H9 (cell line): ENCODE measurements at regions not wholly inside any gene's neighbourhood (a gene's known extent, or its start where the extent isn't known, plus 50 kb on each side); places are given as distances from the start of the nearest gene placed in this dataset.

Experiments used
- DNase-seq: peaks from one replicate; pipeline ENCODE4 v3.0.0-alpha.2; 2017
- H2AFZ ChIP-seq: one replicate; pipeline ENCODE4 v1.6.1; 2013; ENCODE audit warnings: mild to moderate bottlenecking, low read length, control low read depth, moderate library complexity
- H2AK5ac ChIP-seq: 2 replicates; pipeline ENCODE4 v1.6.1; 2013; ENCODE audit warnings: low read length, control low read depth, mixed read lengths; ENCODE audit not compliant: insufficient read length
- H2BK120ac ChIP-seq: one replicate; pipeline ENCODE4 v1.6.1; 2013; ENCODE audit warnings: low read depth, mild to moderate bottlenecking, low read length, control low read depth, inconsistent platforms; ENCODE audit not compliant: poor library complexity, severe bottlenecking
- H2BK12ac ChIP-seq: 2 replicates; pipeline ENCODE4 v1.6.1; 2013; ENCODE audit warnings: low read length, control low read depth, mixed read lengths, low read depth; ENCODE audit not compliant: insufficient read length
- H2BK15ac ChIP-seq: 2 replicates; pipeline ENCODE4 v1.6.1; 2013; ENCODE audit warnings: low read depth, low read length, control low read depth
- H2BK20ac ChIP-seq: one replicate; pipeline ENCODE4 v1.6.1; 2013; ENCODE audit warnings: low read depth, mild to moderate bottlenecking, low read length, control low read depth, inconsistent platforms; ENCODE audit not compliant: poor library complexity, severe bottlenecking
- H2BK5ac ChIP-seq: 2 replicates; pipeline ENCODE4 v1.6.1; 2013; ENCODE audit warnings: low read length, control low read depth, mixed read lengths; ENCODE audit not compliant: insufficient read length
- H3K14ac ChIP-seq: 2 replicates; pipeline ENCODE4 v1.6.1; 2013; ENCODE audit warnings: low read length, control low read depth; ENCODE audit not compliant: insufficient read depth
- H3K18ac ChIP-seq: 2 replicates; pipeline ENCODE4 v1.6.1; 2013; ENCODE audit warnings: low read depth, mild to moderate bottlenecking, mixed read lengths, low read length, control low read depth; ENCODE audit not compliant: insufficient read length
- H3K23ac ChIP-seq: 2 replicates; pipeline ENCODE4 v1.6.1; 2013; ENCODE audit warnings: low read length, control low read depth, mixed read lengths, low read depth; ENCODE audit not compliant: insufficient read length
- H3K23me2 ChIP-seq: 2 replicates; pipeline ENCODE4 v1.6.1; 2013; ENCODE audit warnings: low read depth, mild to moderate bottlenecking, mixed read lengths, low read length, control low read depth; ENCODE audit not compliant: insufficient read length, poor library complexity, severe bottlenecking
- H3K27ac ChIP-seq: 2 replicates; pipeline ENCODE4 v1.5.1; 2013; ENCODE audit warnings: low read length, control low read depth, mixed read lengths, low read depth; ENCODE audit not compliant: insufficient read length
- H3K27me3 ChIP-seq: 2 replicates; pipeline ENCODE4 v1.6.1; 2013; ENCODE audit warnings: low read length, control low read depth, inconsistent platforms; ENCODE audit not compliant: insufficient read depth
- H3K4ac ChIP-seq: 2 replicates; pipeline ENCODE4 v1.6.1; 2013; ENCODE audit warnings: low read depth, mild to moderate bottlenecking, control low read depth, inconsistent platforms, low read length, moderate library complexity
- H3K4me1 ChIP-seq: 2 replicates; pipeline ENCODE4 v1.6.1; 2013; ENCODE audit warnings: low read length, control low read depth, inconsistent platforms; ENCODE audit not compliant: insufficient read depth
- H3K4me2 ChIP-seq: 2 replicates; pipeline ENCODE4 v1.6.1; 2013; ENCODE audit warnings: low read length, control low read depth, mixed read lengths; ENCODE audit not compliant: insufficient read length, insufficient read depth
- H3K56ac ChIP-seq: 2 replicates; pipeline ENCODE4 v1.6.1; 2013; ENCODE audit warnings: low read depth, mild to moderate bottlenecking, mixed read lengths, low read length, control low read depth; ENCODE audit not compliant: insufficient read length
- H3K79me1 ChIP-seq: 2 replicates; pipeline ENCODE4 v1.6.1; 2013; ENCODE audit warnings: low read depth, mild to moderate bottlenecking, moderate library complexity, low read length, control low read depth, inconsistent platforms; ENCODE audit not compliant: insufficient read depth, poor library complexity, severe bottlenecking
- H3K79me2 ChIP-seq: 2 replicates; pipeline ENCODE4 v1.6.1; 2013; ENCODE audit warnings: low read length, control low read depth, inconsistent platforms; ENCODE audit not compliant: insufficient read depth
- H3K9ac ChIP-seq: 2 replicates; pipeline ENCODE4 v1.6.1; 2013; ENCODE audit warnings: low read length, control low read depth, mixed read lengths; ENCODE audit not compliant: insufficient read length; ENCODE audit errors: extremely low read depth
- H3K9me3 ChIP-seq: one replicate; pipeline ENCODE4 v1.6.1; 2013; ENCODE audit warnings: low read depth, low read length, inconsistent platforms; ENCODE audit not compliant: control insufficient read depth
- H3T11ph ChIP-seq: one replicate; pipeline ENCODE4 v1.6.1; 2013; ENCODE audit warnings: mild to moderate bottlenecking, low read length, control low read depth, inconsistent platforms
- H4K20me1 ChIP-seq: one replicate; pipeline ENCODE4 v1.6.1; 2013; ENCODE audit not compliant: control insufficient read depth, insufficient read length, insufficient read depth
- H4K5ac ChIP-seq: 2 replicates; pipeline ENCODE4 v1.6.1; 2013; ENCODE audit warnings: low read depth, mild to moderate bottlenecking, mixed read lengths, low read length, control low read depth; ENCODE audit not compliant: insufficient read length
- H4K8ac ChIP-seq: replicated peaks from 2 replicates; pipeline ENCODE4 v1.6.1; 2013; ENCODE audit warnings: low read length, control low read depth, mixed read lengths, low read depth; ENCODE audit not compliant: insufficient read length
- H4K91ac ChIP-seq: 2 replicates; pipeline ENCODE4 v1.6.1; 2013; ENCODE audit warnings: low read depth, mild to moderate bottlenecking, moderate library complexity, mixed read lengths, low read length, control low read depth; ENCODE audit not compliant: insufficient read length
- H3K27ac Mint-ChIP-seq, 3 experiments: 2 replicates in 2 of 3; 3 replicates in 1 of 3; pipeline ENCODE4 v1.8.0; 2020 to 2021; ENCODE audit warnings: mixed read lengths in 3 of 3, mild to moderate bottlenecking in 1 of 3, moderate library complexity in 1 of 3
- H3K27me3 Mint-ChIP-seq: 2 replicates; pipeline ENCODE4 v1.8.0; 2021; ENCODE audit warnings: low read depth, mild to moderate bottlenecking, moderate library complexity, mixed read lengths
- H3K36me3 Mint-ChIP-seq, 3 experiments: 2 replicates in 2 of 3; 3 replicates in 1 of 3; pipeline ENCODE4 v1.8.0; 2020 to 2021; ENCODE audit warnings: low read depth in 3 of 3, mixed read lengths in 3 of 3; ENCODE audit not compliant: insufficient read depth in 1 of 3
- H3K4me1 Mint-ChIP-seq, 2 experiments: 2 replicates each; pipeline ENCODE4 v1.8.0; 2020; ENCODE audit warnings: mixed read lengths in 2 of 2
- H3K4me3 Mint-ChIP-seq, 2 experiments: 2 replicates in 1 of 2; 3 replicates in 1 of 2; pipeline ENCODE4 v1.8.0; 2020 to 2021; ENCODE audit warnings: mild to moderate bottlenecking in 2 of 2, mixed read lengths in 2 of 2, moderate library complexity in 1 of 2
- H3K9me3 Mint-ChIP-seq, 2 experiments: 2 replicates in 1 of 2; 3 replicates in 1 of 2; pipeline ENCODE4 v1.8.0; 2020; ENCODE audit warnings: mild to moderate bottlenecking in 2 of 2, mixed read lengths in 2 of 2, moderate library complexity in 1 of 2
- WGBS: extraction: QIAGEN DNeasy Blood & Tissue Kit; methylation state at CpG from one replicate; pipeline ENCODE4 v1.1.7; 2013; ENCODE audit warnings: missing lambda C conversion rate, low lambda C conversion rate, mixed read lengths; ENCODE audit not compliant: insufficient read length; ENCODE audit errors: extremely low coverage; 5-methylcytosine and 5-hydroxymethylcytosine counted together
- TF ChIP-seq, protein P1 (sequence below): fragments of 200-600 bp; sonication (generic); conservative IDR thresholded peaks from 3 replicates; pipeline ENCODE4 v1.8.0; 2021; ENCODE audit warnings: antibody characterized with exemption, mild to moderate bottlenecking

DNA sequence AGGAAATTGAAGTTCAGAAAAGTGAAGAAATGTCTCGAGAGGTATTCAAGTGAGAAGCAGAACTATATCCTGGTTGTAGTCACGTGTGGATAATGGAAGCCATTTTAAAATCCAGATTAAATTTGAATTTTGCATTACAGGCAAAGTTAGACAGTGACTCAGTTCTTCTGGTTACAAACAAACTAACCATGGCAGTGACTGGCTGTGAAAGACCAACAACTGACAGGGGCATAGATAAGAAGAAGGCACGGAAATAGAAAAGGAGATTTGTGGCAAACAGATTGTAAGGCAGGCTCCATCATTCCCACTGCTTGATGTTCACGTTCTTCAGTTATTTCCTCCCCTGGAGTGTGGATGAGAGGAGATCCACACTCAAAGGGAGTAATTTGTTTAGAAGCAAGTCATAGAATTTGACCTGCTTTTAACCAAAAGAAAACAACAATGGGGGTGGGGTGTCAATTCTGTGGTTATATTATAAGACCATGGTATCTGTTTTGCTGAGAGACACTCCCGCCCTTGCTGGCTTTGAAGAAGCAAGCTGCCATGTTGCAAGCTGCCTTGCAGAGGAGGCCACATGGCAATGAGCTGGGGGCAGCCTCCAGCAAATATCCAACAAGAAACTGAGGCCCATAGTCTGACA, 795.3 kb downstream of the VRK1 start:
- Mint-ChIP-seq H3K4me3 (no peak overlapping the region), H3K36me3 (no peaks in the 10 kb centered on the region), H3K4me1 (no peaks in the 10 kb centered on the region), H3K27me3 (peaks cover 1% of the 10 kb centered on the region; the same call in 1 of the 2 replicates), H3K9me3 (no peaks in the 10 kb centered on the region), H3K27ac (no peak overlapping the region)
- H3K9me3 ChIP-seq = no peaks in the 10 kb centered on the region
- no CpG with 5 or more reads among the region's 5 CpGs for WGBS
- no peak overlapping the region for H2BK15ac ChIP-seq
- no peaks in the 10 kb centered on the region for H3K4me1 ChIP-seq
- H3K27me3 ChIP-seq = no peaks in the 10 kb centered on the region
- H3K79me1 ChIP-seq = no peaks in the 10 kb centered on the region
- no peak overlapping the region for H2BK5ac ChIP-seq
- no peak overlapping the region for H2AFZ ChIP-seq
- no peak overlapping the region for H2BK20ac ChIP-seq
- no peak overlapping the region for H3T11ph ChIP-seq
- no peak overlapping the region for H2BK120ac ChIP-seq
- H2AK5ac ChIP-seq = no peak overlapping the region
- no peak overlapping the region for H3K56ac ChIP-seq
- H3K14ac ChIP-seq = no peak overlapping the region
- no peak overlapping the region for H2BK12ac ChIP-seq
- TF ChIP-seq, protein P1, sequence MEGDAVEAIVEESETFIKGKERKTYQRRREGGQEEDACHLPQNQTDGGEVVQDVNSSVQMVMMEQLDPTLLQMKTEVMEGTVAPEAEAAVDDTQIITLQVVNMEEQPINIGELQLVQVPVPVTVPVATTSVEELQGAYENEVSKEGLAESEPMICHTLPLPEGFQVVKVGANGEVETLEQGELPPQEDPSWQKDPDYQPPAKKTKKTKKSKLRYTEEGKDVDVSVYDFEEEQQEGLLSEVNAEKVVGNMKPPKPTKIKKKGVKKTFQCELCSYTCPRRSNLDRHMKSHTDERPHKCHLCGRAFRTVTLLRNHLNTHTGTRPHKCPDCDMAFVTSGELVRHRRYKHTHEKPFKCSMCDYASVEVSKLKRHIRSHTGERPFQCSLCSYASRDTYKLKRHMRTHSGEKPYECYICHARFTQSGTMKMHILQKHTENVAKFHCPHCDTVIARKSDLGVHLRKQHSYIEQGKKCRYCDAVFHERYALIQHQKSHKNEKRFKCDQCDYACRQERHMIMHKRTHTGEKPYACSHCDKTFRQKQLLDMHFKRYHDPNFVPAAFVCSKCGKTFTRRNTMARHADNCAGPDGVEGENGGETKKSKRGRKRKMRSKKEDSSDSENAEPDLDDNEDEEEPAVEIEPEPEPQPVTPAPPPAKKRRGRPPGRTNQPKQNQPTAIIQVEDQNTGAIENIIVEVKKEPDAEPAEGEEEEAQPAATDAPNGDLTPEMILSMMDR = no peak
- H3K79me2 ChIP-seq = no peaks in the 10 kb centered on the region
- H4K8ac ChIP-seq = no peak overlapping the region
- no peak overlapping the region for H3K18ac ChIP-seq
- H3K23me2 ChIP-seq = no peaks in the 10 kb centered on the region
- H4K5ac ChIP-seq = no peak overlapping the region
- no peaks in the 10 kb centered on the region for H4K20me1 ChIP-seq
- H3K9ac ChIP-seq = no peak overlapping the region
- H3K23ac ChIP-seq = no peak overlapping the region
- no peak overlapping the region for H3K4me2 ChIP-seq
- no peak overlapping the region for H3K27ac ChIP-seq
- no peak for DNase-seq
- no peak overlapping the region for H3K4ac ChIP-seq
- no peak overlapping the region for H4K91ac ChIP-seq
